Lower lobe of right lung (tissue), 2 donors: ENCODE measurements at regions not wholly inside any gene's neighbourhood (a gene's known extent, or its start where the extent isn't known, plus 50 kb on each side); places are given as distances from the start of the nearest gene placed in this dataset.
"Not testable (repeated sequence)": the region's sequence is repeated elsewhere in the genome, so short reads cannot be mapped to it uniquely, and the experiment has no call there.

Experiments used
- ATAC-seq, 2 donors: fragments of 200-7000 bp; cut with Tn5 transposase; one replicate each; pipeline ENCODE4 v1.9.1; 2020 to 2022; ENCODE audit warnings: mild to moderate bottlenecking in 2 of 2, moderate library complexity in 2 of 2
- DNase-seq: peaks from one replicate; pipeline ENCODE4 v3.0.0-alpha.2; 2020
- H3K27ac ChIP-seq: fragments of 200-600 bp; one replicate; pipeline ENCODE4 v1.8.0; 2022
- H3K27me3 ChIP-seq: fragments of 200-600 bp; one replicate; pipeline ENCODE4 v1.8.0; 2022; ENCODE audit warnings: low read depth
- H3K36me3 ChIP-seq: fragments of 200-600 bp; one replicate; pipeline ENCODE4 v1.8.0; 2022; ENCODE audit warnings: mild to moderate bottlenecking
- H3K4me1 ChIP-seq: fragments of 200-600 bp; one replicate; pipeline ENCODE4 v1.8.0; 2022
- H3K4me3 ChIP-seq: fragments of 200-600 bp; one replicate; pipeline ENCODE4 v1.8.0; 2022; ENCODE audit warnings: mild to moderate bottlenecking
- H3K9me3 ChIP-seq: fragments of 200-600 bp; one replicate; pipeline ENCODE4 v1.8.0; 2022
- intact Hi-C: fragments of 100-400 bp; cut with DNase I; formaldehyde crosslinking; loops from one replicate; pipeline ENCODE4 v1.11.0; 2022
- TF ChIP-seq, protein P1 (sequence below): fragments of 200-600 bp; IDR thresholded peaks from one replicate; pipeline ENCODE4 v1.8.0; 2022; ENCODE audit warnings: antibody characterized with exemption, mild to moderate bottlenecking
- donor health status: DM: no; HTN: yes; CAD: no; lungs with severe emphysema.

DNA sequence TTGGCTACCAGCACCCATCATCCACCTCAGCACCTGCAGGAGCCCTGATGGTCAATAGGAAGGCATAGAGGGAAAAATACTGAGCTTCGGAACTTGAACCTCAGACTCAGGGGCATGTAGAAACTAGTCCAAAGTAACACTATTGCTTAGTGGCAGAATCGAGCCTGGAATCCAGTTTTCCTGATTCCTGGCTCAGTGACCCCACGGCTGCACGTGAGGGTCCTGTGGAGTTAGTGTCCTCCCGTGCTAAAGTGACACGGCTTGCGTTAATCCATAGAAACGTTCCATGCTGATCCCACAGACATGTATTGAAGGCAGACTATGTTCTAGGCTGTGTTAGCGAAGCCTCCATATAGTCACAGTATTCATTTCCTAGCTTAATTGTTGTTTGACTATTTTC is 747.0 kb upstream of the TPTE start:
- no peaks in the 10 kb centered on the region for H3K27me3 ChIP-seq
- intact Hi-C loops, result no loop called here
- TF ChIP-seq, protein P1, sequence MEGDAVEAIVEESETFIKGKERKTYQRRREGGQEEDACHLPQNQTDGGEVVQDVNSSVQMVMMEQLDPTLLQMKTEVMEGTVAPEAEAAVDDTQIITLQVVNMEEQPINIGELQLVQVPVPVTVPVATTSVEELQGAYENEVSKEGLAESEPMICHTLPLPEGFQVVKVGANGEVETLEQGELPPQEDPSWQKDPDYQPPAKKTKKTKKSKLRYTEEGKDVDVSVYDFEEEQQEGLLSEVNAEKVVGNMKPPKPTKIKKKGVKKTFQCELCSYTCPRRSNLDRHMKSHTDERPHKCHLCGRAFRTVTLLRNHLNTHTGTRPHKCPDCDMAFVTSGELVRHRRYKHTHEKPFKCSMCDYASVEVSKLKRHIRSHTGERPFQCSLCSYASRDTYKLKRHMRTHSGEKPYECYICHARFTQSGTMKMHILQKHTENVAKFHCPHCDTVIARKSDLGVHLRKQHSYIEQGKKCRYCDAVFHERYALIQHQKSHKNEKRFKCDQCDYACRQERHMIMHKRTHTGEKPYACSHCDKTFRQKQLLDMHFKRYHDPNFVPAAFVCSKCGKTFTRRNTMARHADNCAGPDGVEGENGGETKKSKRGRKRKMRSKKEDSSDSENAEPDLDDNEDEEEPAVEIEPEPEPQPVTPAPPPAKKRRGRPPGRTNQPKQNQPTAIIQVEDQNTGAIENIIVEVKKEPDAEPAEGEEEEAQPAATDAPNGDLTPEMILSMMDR, result no peak
- no peaks in the 10 kb centered on the region for H3K4me1 ChIP-seq
- H3K4me3 ChIP-seq, result no peak overlapping the region
- no peaks in the 10 kb centered on the region for H3K36me3 ChIP-seq
- no peak for DNase-seq
- no peak overlapping the region for H3K27ac ChIP-seq
- no peak for ATAC-seq
- no peaks in the 10 kb centered on the region for H3K9me3 ChIP-seq

GRCh38 chr21:9774901-9775593 is 746.3 kb upstream of the TPTE start:
- ATAC-seq, H3K27me3 ChIP-seq, H3K4me1 ChIP-seq, H3K27ac ChIP-seq, intact Hi-C loops, H3K36me3 ChIP-seq, H3K4me3 ChIP-seq, H3K9me3 ChIP-seq, DNase-seq: not testable (repeated sequence)

DNA sequence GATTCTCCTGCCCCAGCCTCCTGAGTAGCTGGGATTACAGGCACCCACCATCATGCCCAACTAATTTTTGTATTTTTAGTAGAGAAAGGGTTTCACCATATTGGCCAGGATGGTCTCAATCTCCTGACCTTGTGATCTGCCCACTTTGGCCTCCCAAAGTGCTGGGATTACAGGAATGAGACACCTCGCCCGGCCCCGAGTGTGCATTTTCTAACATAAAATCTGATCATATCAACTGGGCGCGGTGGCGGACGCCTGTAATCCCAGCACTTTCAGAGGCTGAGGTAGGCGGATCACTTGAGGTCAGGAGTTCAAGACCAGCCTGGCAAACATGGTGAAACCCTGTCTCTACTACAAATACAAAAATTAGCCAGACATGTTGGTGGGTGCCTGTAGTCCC is 745.5 kb upstream of the TPTE start:
- intact Hi-C loops, H3K4me1 ChIP-seq, DNase-seq, H3K36me3 ChIP-seq, H3K27ac ChIP-seq, H3K4me3 ChIP-seq, H3K9me3 ChIP-seq, H3K27me3 ChIP-seq, ATAC-seq: not testable (repeated sequence)

DNA sequence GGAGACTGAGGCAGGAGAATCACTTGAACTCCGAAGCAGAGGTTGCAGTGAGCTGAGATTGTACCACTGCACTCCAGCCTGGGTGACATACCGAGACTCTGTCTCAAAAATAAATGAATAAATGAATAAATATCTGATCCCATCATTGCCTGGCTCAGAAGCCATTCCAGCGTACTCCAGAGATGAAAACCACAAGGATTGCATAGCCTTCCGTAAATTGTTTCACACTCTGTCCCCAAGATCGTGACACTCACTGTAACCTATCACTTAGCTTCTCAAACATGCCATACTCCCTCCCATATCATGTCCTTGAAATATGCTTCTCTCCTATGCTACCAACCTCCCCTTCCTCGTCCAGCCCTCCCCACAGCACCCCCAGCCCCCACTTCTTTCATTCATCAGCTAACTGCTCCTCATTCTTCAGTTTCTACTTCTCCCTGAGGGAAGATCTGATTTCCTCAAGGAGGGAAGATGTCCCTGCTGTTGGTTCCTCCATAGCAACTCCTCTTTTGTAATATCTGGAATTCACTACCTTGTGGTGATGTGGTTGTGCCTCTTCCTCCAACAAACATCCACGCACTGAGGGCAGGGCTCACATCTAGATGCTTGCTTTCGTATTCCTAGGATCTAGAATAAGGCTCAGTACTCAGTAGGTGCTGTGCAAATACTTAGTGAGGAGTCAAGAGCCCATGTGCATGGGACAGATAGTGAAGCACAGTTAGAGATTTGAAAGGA is 744.9 kb upstream of the TPTE start:
- intact Hi-C loops, H3K27ac ChIP-seq, ATAC-seq, H3K9me3 ChIP-seq, DNase-seq, H3K36me3 ChIP-seq, H3K27me3 ChIP-seq, H3K4me3 ChIP-seq, H3K4me1 ChIP-seq: not testable (repeated sequence)

GRCh38 chr21:9778541-9778940 is 742.8 kb upstream of the TPTE start:
- H3K9me3 ChIP-seq, H3K4me1 ChIP-seq, H3K36me3 ChIP-seq, intact Hi-C loops, H3K27ac ChIP-seq, H3K4me3 ChIP-seq, DNase-seq, H3K27me3 ChIP-seq, ATAC-seq: not testable (repeated sequence)

GRCh38 chr21:9780441-9780937 is 740.9 kb upstream of the TPTE start:
- no peaks in the 10 kb centered on the region for H3K27me3 ChIP-seq
- TF ChIP-seq, protein P1, result no peak
- H3K9me3 ChIP-seq, result peaks cover under 1% of the 10 kb centered on the region
- intact Hi-C loops, result no loop called here
- DNase-seq (no peak), ATAC-seq (no peak)
- H3K27ac ChIP-seq, result no peak overlapping the region
- no peak overlapping the region for H3K4me3 ChIP-seq
- H3K36me3 ChIP-seq, result no peaks in the 10 kb centered on the region
- no peaks in the 10 kb centered on the region for H3K4me1 ChIP-seq

DNA sequence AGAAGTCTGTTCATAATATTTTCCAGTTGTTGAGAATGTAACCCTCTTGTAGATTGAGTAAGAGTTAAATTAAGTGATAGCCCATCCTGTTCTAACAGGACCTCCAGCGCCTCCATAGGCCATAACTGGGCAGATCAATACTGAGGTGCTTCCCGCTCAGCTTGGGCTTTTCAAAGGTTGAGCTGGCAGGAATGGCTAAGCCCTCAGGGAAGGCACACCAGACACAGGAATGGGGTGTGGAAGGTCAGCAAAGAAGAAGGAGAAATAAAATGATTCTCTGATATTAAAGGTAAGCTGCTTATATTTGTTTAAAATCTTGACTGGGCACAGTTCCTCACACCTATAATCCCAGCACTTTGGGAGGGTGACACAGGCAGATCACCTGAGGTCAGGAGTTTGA is 737.8 kb upstream of the TPTE start:
- H3K27me3 ChIP-seq, H3K4me1 ChIP-seq, H3K9me3 ChIP-seq, DNase-seq, H3K36me3 ChIP-seq, ATAC-seq, H3K27ac ChIP-seq, intact Hi-C loops, H3K4me3 ChIP-seq: not testable (repeated sequence)

DNA sequence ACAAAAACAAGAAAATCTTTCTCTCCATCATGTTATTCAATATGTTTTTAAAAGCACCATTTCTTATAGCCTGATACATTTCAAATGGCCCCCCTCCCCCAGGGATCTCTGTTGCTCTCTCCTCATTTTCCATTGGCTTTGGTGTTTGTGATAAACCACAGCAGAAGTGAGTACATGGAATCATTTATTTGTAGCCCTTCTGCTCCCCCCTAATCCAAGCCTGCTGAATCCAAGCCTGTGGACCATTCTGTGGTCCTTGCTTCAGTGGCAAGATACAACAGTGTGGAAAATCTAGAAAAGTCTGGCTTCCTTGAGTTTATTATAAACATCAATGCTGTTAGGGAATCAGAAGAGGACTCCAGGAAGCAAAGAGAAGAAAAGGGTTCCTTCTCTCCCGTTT is 737.2 kb upstream of the TPTE start:
- H3K36me3 ChIP-seq, H3K9me3 ChIP-seq, ATAC-seq, H3K4me3 ChIP-seq, H3K27me3 ChIP-seq, H3K4me1 ChIP-seq, H3K27ac ChIP-seq, DNase-seq, intact Hi-C loops: not testable (repeated sequence)

DNA sequence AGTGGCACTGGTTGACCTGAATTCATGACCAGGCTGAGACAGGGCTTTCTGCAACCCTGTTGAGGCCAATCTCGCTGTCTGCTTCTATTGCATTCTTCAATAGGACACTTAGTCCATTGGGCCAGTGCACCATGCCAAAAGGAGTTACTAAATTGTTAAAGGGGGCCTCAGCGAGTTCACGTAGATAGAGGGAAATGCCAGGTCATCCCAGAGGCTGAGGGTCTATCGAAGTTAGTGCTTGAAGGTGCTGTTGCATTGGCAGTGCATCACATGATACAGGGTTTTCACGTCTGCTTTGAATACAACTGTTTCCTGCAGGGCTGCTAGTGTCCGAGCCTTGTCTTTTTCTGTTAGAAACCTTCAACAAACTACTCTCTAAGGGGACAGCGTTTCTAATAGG is 735.3 kb upstream of the TPTE start:
- not testable (repeated sequence) for H3K36me3 ChIP-seq, H3K27ac ChIP-seq

DNA sequence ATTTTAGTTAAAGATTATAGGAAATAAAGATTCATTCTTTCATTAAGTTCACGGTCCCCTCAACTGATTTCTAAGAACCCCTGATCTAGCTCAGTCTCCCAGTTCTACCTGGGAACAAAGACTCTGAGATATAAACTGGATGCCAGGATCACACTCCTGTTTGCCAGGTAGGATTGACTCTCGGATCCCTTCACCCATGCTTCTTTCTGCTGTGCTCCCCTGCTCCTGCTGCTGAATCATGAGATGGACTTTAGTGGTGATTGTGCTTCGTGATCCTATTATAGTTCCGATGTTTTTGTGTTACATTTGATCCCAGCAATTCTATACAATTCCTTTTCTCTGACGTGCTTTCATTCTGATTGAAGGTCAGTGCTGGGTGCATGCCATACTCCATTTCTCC is 733.1 kb upstream of the TPTE start:
- DNase-seq, ATAC-seq, H3K9me3 ChIP-seq, H3K4me1 ChIP-seq, H3K27me3 ChIP-seq, H3K27ac ChIP-seq, intact Hi-C loops, H3K36me3 ChIP-seq, H3K4me3 ChIP-seq: not testable (repeated sequence)

More for the DNA sequence above, 735.3 kb upstream of the TPTE start:
- intact Hi-C loops, H3K9me3 ChIP-seq, H3K27me3 ChIP-seq, DNase-seq, ATAC-seq, H3K4me3 ChIP-seq, H3K4me1 ChIP-seq: not testable (repeated sequence)

DNA sequence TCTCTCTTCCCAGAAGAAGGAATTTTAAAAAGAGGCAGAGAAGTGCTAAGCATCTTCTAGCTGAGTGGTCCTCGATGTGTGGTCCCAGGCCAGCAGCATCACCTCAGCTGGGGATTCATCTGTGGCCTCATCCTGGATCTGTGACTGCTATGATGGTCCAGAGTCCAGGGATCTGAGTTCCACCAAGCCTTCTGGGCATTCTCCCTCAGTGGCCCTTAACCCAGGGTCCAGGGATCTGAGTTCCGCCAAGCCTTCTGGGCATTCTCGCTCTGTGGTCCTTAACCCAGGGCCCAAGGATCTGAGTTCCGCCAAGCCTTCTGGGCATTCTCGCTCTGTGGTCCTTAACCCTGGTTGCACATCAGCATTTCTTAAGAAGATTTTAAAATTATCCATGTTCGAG is 731.0 kb upstream of the TPTE start:
- H3K27me3 ChIP-seq, H3K27ac ChIP-seq, intact Hi-C loops, DNase-seq, H3K9me3 ChIP-seq, H3K4me3 ChIP-seq, H3K4me1 ChIP-seq, H3K36me3 ChIP-seq: not testable (repeated sequence)
- peak in 1 of 2 donors; percentile 18 for ATAC-seq

- H3K36me3 ChIP-seq, H3K9me3 ChIP-seq, H3K4me3 ChIP-seq, DNase-seq, H3K4me1 ChIP-seq, H3K27ac ChIP-seq, intact Hi-C loops, ATAC-seq, H3K27me3 ChIP-seq: not testable (repeated sequence)
Measured at GRCh38 chr21:9791453-9791852, 729.9 kb upstream of the TPTE start.
